Psoas muscle (tissue), 7 donors: ENCODE measurements at regions not wholly inside any gene's neighbourhood (a gene's known extent, or its start where the extent isn't known, plus 50 kb on each side); places are given as distances from the start of the nearest gene placed in this dataset.

ENCODE experiments used
- ATAC-seq, 4 donors: fragments of 200-7000 bp; cut with Tn5 transposase; one replicate each; pipeline ENCODE4 v1.9.1; 2020; ENCODE audit warnings: moderate library complexity in 3 of 4, mild to moderate bottlenecking in 2 of 4
- DNase-seq, 2 donors: peaks; one replicate each; pipeline ENCODE4 v3.0.0-alpha.2; 2020
- H3K27ac ChIP-seq: fragments of 200-600 bp; one replicate; pipeline ENCODE4 v1.8.0; 2022
- H3K27me3 ChIP-seq, 3 donors: fragments of 200-600 bp in 1 of 3; one replicate each; pipeline versions ENCODE4 v1.6.1 to v1.8.0; 2013 to 2022; ENCODE audit warnings: low read length in 2 of 3, mild to moderate bottlenecking in 2 of 3, moderate library complexity in 1 of 3; ENCODE audit not compliant: insufficient read depth in 3 of 3
- H3K36me3 ChIP-seq, 2 donors: fragments of 200-600 bp in 1 of 2; one replicate each; pipeline versions ENCODE4 v1.6.1 to v1.8.0; 2013 to 2022; ENCODE audit warnings: low read depth in 1 of 2, mild to moderate bottlenecking in 1 of 2, moderate library complexity in 1 of 2; ENCODE audit not compliant: insufficient read depth in 1 of 2
- H3K4me1 ChIP-seq: fragments of 200-600 bp; one replicate; pipeline ENCODE4 v1.8.0; 2022
- H3K4me3 ChIP-seq: fragments of 200-600 bp; one replicate; pipeline ENCODE4 v1.8.0; 2022; ENCODE audit warnings: mild to moderate bottlenecking
- H3K9me3 ChIP-seq: fragments of 200-600 bp; one replicate; pipeline ENCODE4 v1.8.0; 2022
- whole genome bisulfite sequencing, 3 donors: extraction: QIAGEN DNeasy Blood & Tissue Kit; methylation state at CpG; one replicate each; pipeline versions ENCODE4 v1.1.6 to v1.1.7; 2013; 5-methylcytosine and 5-hydroxymethylcytosine counted together
- intact Hi-C, 2 donors: fragments of 100-400 bp; cut with DNase I; formaldehyde crosslinking; loops; one replicate each; pipeline versions ENCODE4 v1.11.0 to v1.14.2; 2022
- TF ChIP-seq, protein P1 (sequence below): fragments of 200-600 bp; IDR thresholded peaks from one replicate; pipeline ENCODE4 v1.8.0; 2022; ENCODE audit warnings: antibody characterized with exemption
- donor health status: healthy with polysubstance abuse.
- donor health status: DM: no; HTN: no; CAD: no; lungs with moderate emphysema.
- donor health status: Bipolar disorder and iron deficiency.
- donor health status: healthy.
- donor health status: DM: yes; HTN: yes; CAD: no.
- donor health status: DM: no; HTN: no; CAD: no.
- donor health status: DM: yes; HTN: yes; CAD: no.

GRCh38 chr3:109683746-109684145, 346.4 kb upstream of the DPPA4 start:
- no peak for ATAC-seq

GRCh38 chr3:109685084-109686079, 348.0 kb upstream of the DPPA4 start:
- intact Hi-C loops = no loop called here
- ATAC-seq (peak in 3 of 4 donors; percentile 46 to 75 (median 69)), DNase-seq (peak; percentile 67 to 73)
- Histone ChIP-seq H3K27ac (no peak overlapping the region), H3K36me3 (no peaks in the 10 kb centered on the region), H3K4me1 (no peaks in the 10 kb centered on the region), H3K27me3 (no peaks in the 10 kb centered on the region), H3K4me3 (no peak overlapping the region), H3K9me3 (no peaks in the 10 kb centered on the region)
- WGBS, 3 donors = 38 to 56% (median 39%) methylated on average over 5 of the region's 5 CpGs
- TF ChIP-seq, protein P1, sequence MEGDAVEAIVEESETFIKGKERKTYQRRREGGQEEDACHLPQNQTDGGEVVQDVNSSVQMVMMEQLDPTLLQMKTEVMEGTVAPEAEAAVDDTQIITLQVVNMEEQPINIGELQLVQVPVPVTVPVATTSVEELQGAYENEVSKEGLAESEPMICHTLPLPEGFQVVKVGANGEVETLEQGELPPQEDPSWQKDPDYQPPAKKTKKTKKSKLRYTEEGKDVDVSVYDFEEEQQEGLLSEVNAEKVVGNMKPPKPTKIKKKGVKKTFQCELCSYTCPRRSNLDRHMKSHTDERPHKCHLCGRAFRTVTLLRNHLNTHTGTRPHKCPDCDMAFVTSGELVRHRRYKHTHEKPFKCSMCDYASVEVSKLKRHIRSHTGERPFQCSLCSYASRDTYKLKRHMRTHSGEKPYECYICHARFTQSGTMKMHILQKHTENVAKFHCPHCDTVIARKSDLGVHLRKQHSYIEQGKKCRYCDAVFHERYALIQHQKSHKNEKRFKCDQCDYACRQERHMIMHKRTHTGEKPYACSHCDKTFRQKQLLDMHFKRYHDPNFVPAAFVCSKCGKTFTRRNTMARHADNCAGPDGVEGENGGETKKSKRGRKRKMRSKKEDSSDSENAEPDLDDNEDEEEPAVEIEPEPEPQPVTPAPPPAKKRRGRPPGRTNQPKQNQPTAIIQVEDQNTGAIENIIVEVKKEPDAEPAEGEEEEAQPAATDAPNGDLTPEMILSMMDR = no peak

More at GRCh38 chr3:109683746-109684145, 346.4 kb upstream of the DPPA4 start:
- no peaks in the 10 kb centered on the region for H3K9me3 ChIP-seq
- TF ChIP-seq, protein P1 = no peak
- intact Hi-C loops = no loop called here
- no peaks in the 10 kb centered on the region for H3K4me1 ChIP-seq
- no peak overlapping the region for H3K27ac ChIP-seq
- no peaks in the 10 kb centered on the region for H3K36me3 ChIP-seq
- H3K27me3 ChIP-seq = no peaks in the 10 kb centered on the region
- H3K4me3 ChIP-seq = no peak overlapping the region
- DNase-seq = no peak

DNA sequence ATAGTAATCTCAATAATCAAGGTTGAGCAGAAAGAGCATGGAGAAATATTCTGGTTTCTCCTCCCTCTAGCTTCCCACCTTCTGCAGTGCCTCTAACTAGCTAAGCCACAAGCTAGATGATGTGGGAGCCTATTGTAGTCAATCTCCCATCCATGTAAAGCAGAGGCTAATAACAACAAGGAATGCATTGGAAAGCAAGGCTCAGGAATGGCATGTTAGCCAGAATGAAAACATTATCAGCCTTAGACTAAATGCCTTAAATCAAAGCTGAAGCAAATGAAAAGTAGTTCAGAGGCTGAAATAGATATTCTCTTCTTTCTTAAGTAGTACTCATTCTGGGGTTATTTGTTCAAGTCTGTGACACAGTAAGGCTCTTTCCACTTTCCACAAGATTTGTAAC, 350.3 kb upstream of the DPPA4 start:
- Histone ChIP-seq H3K4me1 (no peaks in the 10 kb centered on the region), H3K4me3 (no peak overlapping the region), H3K27me3 (no peaks in the 10 kb centered on the region), H3K9me3 (no peaks in the 10 kb centered on the region), H3K27ac (no peak overlapping the region), H3K36me3 (no peaks in the 10 kb centered on the region)
- TF ChIP-seq, protein P1 = no peak
- no peak for ATAC-seq
- DNase-seq = no peak
- intact Hi-C loops = no loop called here

DNA sequence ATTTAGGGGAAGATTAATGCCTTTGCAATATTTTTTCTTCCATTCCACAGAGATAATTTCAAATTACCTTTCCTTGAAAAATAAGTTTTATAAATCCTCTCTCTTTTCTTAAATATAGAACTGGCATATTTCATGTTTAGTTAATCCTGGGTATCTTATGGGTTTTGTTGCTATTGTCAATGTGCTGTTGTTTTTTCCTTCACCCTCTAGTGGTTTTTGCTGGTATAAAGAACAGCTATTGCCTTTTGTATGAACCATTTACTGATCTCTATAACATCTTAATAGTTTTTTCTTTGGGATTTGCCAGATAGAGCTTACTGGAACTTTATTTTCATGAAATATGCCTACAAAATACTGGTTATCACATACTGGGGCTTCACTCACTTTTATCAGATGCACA, 359.6 kb upstream of the DPPA4 start:
- H3K9me3 ChIP-seq = no peaks in the 10 kb centered on the region
- no peak for ATAC-seq
- H3K4me1 ChIP-seq = no peaks in the 10 kb centered on the region
- H3K36me3 ChIP-seq = no peaks in the 10 kb centered on the region
- H3K27me3 ChIP-seq = no peaks in the 10 kb centered on the region
- TF ChIP-seq, protein P1 = no peak
- no peak overlapping the region for H3K27ac ChIP-seq
- no peak overlapping the region for H3K4me3 ChIP-seq
- no peak for DNase-seq
- intact Hi-C loops = no loop called here
